SH-SY5Y (cell line): ENCODE measurements at regions not wholly inside any gene's neighbourhood (a gene's known extent, or its start where the extent isn't known, plus 50 kb on each side); places are given as distances from the start of the nearest gene placed in this dataset.

Experiments used
- GATA2 ChIP-seq: IDR thresholded peaks from 2 replicates; pipeline ENCODE4 v1.6.1; 2011; ENCODE audit warnings: mild to moderate bottlenecking, low read depth, low read length
- GATA3 ChIP-seq: IDR thresholded peaks from 2 replicates; pipeline ENCODE4 v1.6.1; 2011; ENCODE audit warnings: low read depth, mild to moderate bottlenecking, low read length, moderate library complexity

GRCh38 chr4:114487101-114487500 lies 111.5 kb upstream of the UGT8 start:
- TF ChIP-seq GATA3 = no peak
- TF ChIP-seq GATA2 = no peak

DNA sequence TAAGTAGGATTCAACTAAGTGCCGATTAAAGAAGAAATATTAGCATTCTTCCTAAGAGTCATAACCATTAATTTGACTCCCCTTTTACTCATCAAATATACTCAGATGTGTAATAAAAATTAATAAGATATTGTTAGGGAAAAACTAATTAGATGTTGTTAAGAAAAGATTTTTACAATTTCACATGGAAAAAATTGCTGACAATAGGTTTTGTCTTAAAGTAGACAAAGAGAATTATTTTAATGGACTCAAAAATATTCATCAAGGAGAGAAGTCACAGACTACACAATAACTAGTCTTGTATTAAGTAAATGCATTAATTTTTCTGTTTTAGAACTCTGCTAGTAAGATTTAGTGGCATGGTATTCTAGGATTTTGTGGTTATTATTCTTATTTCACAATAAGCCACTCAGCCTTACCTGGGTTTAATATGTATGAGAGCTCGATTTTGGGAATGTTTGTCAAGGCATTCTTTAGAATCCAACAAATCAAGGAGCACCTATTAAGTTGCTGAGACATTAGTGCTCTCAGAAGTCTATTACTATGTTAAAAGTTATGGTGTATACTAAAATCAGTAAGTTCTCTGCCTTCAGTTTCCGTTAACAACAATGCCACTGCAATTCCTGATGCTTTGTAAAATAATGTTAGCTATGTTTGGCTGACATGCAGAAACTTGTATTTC lies 110.2 kb upstream of the UGT8 start:
- no peak for TF ChIP-seq GATA2
- no peak for TF ChIP-seq GATA3

- TF ChIP-seq GATA2 (no peak), GATA3 (no peak)
These were observed 104.3 kb upstream of the UGT8 start for GRCh38 chr4:114494246-114494803.

DNA sequence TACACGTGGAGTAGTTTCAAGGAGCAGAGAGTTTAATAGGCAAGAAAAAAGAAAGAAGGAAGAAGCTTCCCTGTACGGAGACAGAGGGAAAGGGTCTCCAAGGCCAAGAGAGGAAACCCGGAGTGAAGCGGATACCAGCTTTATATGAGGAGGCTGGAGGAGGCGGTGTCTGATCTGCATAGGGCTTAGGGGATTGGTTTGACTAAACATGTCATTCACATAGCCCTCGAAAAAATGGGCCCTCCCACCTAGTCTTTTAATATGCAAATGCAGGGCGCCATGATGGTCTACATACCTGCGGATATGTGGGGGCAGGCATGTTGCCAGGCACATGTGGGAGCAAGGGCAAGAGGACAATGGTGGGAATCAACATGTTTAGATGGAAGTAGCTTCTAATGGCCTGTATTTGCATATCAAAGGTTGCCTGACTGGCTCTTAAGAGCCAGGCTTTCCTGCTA lies 103.1 kb upstream of the UGT8 start:
- no peak for TF ChIP-seq GATA2
- no peak for TF ChIP-seq GATA3

GRCh38 chr4:114497116-114497515 lies 101.5 kb upstream of the UGT8 start:
- TF ChIP-seq GATA2 (no peak), GATA3 (no peak)

DNA sequence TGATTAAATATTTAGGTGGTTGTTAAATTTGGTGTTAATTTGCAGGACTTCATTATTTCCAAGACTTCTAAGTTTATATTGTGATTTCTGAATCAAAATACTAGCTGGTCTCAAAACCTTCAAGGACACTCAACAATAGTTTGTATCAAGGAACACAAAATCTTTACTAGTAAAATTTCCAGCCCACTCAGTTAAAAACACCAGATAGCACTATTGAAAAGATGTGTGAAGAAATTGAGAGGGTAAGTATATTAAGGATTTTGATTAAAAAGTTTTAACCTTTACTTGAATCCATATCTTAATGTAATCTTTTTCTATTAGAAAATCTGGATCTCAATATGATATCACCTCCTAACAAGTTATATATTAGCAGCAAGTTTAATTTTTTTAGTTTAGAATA lies 89.3 kb upstream of the UGT8 start:
- no peak for TF ChIP-seq GATA3
- no peak for TF ChIP-seq GATA2

DNA sequence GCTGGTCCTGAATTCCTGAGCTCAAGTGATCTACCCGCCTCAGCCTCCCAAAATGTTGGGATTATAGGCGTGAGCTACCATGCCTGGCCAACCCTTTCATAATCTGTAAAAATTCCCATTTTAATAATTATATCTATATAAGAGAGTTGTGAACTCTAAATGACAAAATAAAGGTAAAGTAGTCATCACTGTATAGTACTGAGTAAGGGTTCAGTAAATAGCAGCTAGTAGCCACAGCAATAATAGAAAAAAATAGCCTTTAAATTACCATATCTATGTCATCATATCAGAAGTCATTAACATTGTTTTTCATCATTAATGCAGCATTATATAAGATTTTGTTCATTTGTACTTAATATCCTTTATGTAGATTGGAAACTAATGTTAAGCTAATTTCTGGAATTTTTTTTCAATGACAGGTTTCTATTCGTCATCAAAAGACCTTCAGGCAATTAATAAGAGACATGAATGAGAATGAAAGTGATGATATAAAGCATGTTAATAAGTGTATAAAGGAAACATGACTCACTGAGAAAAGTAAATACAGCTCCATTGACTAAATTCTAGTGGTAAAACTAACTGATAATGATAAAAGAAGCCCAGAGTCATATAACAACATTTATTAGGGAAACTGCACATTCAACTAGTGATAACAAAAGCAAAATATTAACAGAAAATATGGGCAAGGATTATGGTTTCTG lies 85.9 kb upstream of the UGT8 start:
- TF ChIP-seq GATA3 (no peak), GATA2 (no peak)

DNA sequence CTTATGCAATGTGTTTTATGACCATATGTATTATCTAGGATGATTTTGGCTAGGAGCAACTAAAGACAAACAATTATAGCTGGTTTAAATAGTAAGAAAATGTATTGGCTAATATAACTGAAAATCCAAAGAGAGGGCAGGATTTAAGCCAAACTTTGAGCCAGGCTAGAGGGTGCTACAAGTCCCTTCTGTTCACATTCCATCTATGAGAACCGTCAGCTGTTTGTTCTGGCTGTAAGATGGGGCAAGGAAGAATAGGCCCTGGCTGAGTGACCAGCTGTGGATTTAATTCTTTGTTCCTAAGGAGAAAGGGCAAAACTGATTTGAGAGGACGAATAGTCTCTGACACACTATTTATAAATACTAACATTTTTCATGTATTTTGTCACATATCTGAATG lies 79.2 kb upstream of the UGT8 start:
- no peak for TF ChIP-seq GATA3
- no peak for TF ChIP-seq GATA2

GRCh38 chr4:114527170-114527569 lies 71.4 kb upstream of the UGT8 start:
- TF ChIP-seq GATA2 (no peak), GATA3 (no peak)

- TF ChIP-seq GATA2 = no peak
- TF ChIP-seq GATA3 = no peak
These were observed 71.0 kb upstream of the UGT8 start for GRCh38 chr4:114527637-114528036.

DNA sequence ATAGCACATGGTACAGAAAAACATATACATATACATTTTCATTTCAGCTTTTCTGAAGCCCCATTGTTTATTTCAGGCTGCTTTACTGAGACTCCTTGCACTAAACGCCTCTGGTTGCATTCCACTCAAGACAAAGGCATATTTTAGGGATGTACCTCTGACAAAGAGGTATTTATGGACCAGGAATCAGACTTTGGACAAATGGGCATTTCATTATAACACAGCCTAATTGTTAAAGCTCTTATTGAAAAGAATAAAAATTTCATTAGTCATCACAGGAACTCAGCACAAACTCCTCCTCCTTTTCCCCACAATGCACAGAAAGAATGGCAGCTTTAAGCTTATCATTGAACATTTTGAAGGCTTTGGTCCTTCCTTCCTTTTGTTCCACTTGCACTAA lies 62.9 kb upstream of the UGT8 start:
- TF ChIP-seq GATA2 (no peak), GATA3 (no peak)

- TF ChIP-seq GATA2 (no peak), GATA3 (no peak)
These were observed 61.3 kb upstream of the UGT8 start for GRCh38 chr4:114537352-114537751.

DNA sequence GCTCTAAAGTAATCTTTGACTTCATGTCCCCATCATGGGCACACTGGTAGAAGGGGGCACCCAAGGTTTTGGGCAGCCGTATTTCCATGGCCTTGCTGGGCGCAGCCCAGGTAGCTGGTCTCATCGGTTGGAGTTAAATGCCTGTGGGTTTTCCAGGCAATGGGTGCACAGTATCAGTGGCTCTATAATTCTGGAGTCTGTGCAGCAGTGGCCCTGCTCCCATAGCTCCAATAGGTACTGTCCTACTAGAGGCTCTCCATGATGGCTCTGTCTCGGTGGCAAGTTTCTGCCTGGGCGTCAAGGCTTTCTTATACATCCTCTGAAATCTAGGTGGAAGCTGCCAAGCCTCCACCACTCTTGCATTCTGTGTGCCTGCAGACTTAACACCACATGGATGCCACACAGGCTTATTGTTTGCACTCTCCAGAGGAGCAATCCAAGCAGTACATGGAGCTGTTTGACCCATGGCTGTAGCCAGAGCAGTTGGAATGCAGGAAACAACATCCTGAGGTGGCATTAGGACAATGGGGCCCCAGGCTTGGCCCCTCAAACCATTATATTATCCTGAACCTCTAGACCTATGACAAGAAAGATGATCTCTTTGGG lies 60.5 kb upstream of the UGT8 start:
- TF ChIP-seq GATA2 (no peak), GATA3 (no peak)

- TF ChIP-seq GATA3 (no peak), GATA2 (no peak)
These were observed 58.6 kb upstream of the UGT8 start for GRCh38 chr4:114539985-114540384.
